Inferior parietal cortex (tissue), 1 donor: ENCODE measurements at regions not wholly inside any gene's neighbourhood (a gene's known extent, or its start where the extent isn't known, plus 50 kb on each side); places are given as distances from the start of the nearest gene placed in this dataset.

Experiments used
- DNase-seq: peaks from one replicate; pipeline ENCODE4 v3.0.0-alpha.2; 2016; ENCODE audit errors: extremely low spot score

- no peak for DNase-seq
Measured at GRCh38 chrX:150298841-150299551, 64.1 kb upstream of the MAMLD1 start.

DNA sequence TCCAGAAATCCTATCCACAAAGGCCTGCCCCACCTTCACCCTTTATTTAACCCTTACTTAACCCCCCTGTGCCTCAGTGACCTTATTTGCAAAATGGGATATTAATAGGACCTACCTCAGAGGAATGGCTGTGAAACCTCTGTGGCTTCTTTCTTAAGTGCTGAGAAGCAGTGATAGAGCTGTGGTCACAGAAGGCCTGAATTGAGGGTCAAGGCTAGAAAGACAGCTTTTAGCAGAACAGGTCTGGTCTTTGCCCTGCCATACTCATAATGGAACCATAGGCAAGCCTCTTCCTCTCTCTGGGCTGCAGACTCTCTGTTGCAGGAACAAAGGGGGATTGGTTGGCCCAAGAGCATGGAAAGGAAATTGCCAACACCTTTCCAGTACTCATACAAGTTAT lies 63.5 kb upstream of the MAMLD1 start:
- no peak for DNase-seq

DNA sequence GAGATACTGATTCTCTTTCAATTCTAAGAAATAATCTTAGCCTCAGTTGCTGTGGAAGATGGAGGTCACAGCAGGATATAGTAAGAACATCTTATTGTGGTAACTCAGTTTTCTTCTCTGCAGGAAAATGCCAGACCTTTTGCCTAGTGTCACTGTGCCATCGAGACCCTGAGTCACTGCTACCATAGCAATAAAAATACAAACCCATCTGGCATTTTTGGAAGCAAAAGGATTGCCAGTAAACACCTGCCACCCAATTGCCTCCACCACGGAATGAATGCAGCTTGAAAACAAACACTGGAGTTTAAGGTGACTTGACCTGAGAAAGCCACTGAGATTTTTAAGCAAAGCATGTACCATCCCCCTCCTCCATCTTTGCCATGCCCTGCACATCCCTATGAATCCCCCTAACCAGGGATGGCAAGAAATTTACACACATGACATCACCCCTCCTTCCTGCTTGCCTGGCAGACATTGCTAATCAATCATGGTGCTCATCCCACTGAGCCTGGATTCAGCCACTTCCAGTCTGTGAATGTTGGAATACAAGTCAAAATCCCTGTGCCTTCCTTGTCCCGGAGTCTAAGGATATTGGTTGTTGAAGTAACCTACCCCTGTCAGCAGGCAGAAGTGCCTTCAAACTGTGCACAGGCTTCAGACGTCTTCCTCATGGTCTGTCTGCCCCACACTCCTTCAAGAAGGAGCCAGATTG lies 59.6 kb upstream of the MAMLD1 start:
- no peak for DNase-seq

DNA sequence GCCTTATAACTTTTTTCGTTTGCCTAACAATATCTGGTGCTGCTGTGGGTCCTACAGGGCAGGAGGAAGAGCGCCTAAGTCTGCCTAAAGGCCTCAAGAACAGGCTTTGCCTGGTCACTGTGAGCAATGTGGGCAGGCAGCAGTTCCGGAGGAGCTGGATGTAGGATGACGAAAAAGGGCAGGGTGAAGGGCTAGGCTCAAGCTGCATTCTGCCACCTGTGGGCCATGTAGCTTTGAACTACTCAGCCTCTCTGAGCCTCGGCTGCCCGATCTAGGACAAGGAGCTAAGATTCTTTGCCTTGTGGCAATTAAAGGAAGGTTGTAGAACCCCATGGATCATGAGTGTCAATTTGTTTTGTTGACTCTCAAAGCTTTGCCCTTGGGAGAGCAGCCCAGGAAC lies 57.1 kb upstream of the MAMLD1 start:
- DNase-seq: no peak

DNA sequence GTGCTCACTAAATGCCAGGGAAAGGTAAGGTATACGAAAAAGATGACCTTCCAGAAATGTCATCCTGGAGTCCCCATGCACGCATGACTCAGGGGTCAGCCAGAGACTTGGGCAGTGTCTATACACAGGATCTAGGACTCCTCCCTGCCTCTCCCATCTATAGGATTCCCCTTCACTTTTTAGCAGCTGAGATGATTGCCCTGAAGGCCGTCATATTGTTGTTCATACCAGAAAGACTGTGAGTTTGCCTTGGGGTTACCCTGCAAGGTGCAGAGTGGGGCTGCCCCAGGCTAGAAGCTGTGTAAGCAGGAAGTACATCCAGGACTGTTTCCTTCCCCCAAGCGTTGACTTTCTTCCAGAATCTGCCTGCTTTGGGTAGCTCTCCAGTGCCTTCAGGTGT lies 55.1 kb upstream of the MAMLD1 start:
- DNase-seq: no peak

DNA sequence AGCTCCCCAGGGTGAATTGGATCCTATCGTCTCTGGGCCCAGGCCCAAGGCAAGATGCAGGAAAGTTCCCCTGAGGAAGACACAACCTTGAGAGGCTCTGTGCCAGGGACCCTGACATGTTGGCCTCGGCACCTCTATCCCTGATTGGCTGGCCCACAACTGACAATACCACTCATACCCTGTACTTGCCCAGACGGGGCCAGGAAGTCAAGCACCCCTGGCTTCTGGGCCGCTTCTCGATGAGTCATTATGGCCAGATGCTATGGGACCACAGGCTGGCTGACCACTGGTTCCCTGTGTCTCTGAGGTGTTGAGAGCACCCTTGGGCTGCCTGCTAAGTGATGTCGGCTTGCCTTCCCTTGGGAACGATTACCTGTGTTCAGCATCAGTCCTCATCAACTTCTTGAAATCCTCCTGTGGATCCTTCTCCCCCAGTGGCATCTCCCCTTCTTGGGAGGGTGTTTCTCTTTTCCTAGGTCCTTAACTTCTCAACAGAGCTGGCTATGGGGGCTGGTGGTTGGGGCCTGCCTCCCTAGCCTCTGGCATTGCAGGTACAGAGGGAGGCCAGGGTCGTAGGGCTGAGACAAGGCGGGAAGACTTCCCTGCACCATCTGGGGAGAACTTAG lies 54.5 kb upstream of the MAMLD1 start:
- DNase-seq: no peak

DNA sequence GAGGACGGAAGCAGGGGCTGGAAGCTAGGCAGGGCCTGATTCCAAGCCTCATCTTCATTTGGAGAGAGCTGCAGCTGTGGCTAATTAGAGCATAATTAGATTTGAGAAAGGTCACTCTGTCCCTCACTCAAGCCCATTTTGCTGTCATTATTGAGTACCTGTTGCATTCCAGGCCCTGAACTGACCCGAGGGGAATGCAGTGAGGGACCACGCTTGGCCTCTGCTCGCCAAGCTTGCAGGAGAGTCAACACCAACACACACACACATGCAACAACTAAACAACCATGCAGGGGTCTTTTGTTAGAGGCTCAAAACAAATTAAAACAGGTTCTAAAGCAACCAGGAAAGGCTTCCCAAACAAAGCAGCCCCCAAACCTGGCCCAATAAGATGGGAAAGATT lies 52.7 kb upstream of the MAMLD1 start:
- no peak for DNase-seq

DNA sequence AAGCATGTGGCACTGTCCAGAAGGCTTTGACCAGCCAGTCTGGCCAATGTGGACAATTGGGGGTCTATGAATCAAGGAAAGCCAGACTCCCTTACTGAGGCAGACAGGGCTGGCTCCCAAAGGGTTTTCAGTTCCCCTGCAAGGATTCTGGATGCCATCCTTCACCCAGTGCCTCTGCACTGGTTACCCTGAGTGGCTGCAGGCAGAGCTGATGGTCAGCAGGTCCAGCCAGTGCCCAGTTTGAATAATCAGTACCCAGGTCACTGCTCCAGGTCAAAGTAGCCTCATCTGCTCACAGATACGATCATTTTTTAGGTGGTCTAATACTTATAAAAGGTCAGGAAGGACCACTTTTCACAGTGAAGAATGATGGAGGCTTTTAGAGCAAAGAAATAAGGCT lies 52.2 kb upstream of the MAMLD1 start:
- DNase-seq: no peak

DNA sequence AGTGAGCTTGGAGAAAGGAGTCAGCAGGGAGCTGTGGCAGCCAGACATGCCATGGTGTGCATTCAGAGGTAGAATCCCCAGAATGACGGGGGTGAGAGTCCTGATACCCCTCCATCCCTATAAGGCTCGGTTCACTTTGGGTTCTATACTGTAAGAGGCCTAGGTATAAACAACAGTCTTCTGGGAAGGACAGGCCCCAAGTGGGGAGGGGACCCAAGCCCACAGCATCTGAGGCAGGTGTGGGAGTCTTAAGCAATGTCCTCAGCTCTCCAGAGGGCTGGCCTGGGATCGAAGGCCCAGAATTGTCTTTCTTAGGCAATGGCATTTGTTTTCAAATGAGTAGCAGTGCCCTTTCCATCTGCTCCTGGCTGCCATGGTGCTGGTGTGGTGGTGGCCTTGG lies 50.2 kb upstream of the MAMLD1 start:
- no peak for DNase-seq
